ENCODE measurements at regions not wholly inside any gene's neighbourhood (a gene's known extent, or its start where the extent isn't known, plus 50 kb on each side); places are given as distances from the start of the nearest gene placed in this dataset.

- DNase-seq (ENCODE audit: low read depth): no peak
- H3K4me3 ChIP-seq (ENCODE audit: low read depth, low read length): no peak overlapping the region
- no peak for TF ChIP-seq CTCF (IDR thresholded peaks at IDR 0.05; ENCODE audit: low read depth, low read length, missing control alignments)
Measured at GRCh38 chr2:220129391-220129790, 502.0 kb downstream of the SLC4A3 start.

GRCh38 chr2:220134756-220135534 lies 507.5 kb downstream of the SLC4A3 start:
- H3K4me3 ChIP-seq (ENCODE audit: low read depth, low read length): no peak overlapping the region
- no peak for TF ChIP-seq CTCF (IDR thresholded peaks at IDR 0.05; ENCODE audit: low read depth, low read length, missing control alignments)
- DNase-seq (ENCODE audit: low read depth): no peak

GRCh38 chr2:220143336-220143735 lies 515.9 kb downstream of the SLC4A3 start:
- no peak for TF ChIP-seq CTCF (IDR thresholded peaks at IDR 0.05; ENCODE audit: low read depth, low read length, missing control alignments)
- H3K4me3 ChIP-seq (ENCODE audit: low read depth, low read length): no peak overlapping the region
- DNase-seq (ENCODE audit: low read depth): no peak

GRCh38 chr2:220144411-220144810 lies 517.0 kb downstream of the SLC4A3 start:
- DNase-seq (ENCODE audit: low read depth): no peak
- no peak for TF ChIP-seq CTCF (IDR thresholded peaks at IDR 0.05; ENCODE audit: low read depth, low read length, missing control alignments)
- no peak overlapping the region for H3K4me3 ChIP-seq (ENCODE audit: low read depth, low read length)

GRCh38 chr2:220147161-220148038 lies 520.0 kb downstream of the SLC4A3 start:
- H3K4me3 ChIP-seq (ENCODE audit: low read depth, low read length): no peak overlapping the region
- no peak for DNase-seq (ENCODE audit: low read depth)
- no peak for TF ChIP-seq CTCF (IDR thresholded peaks at IDR 0.05; ENCODE audit: low read depth, low read length, missing control alignments)

- DNase-seq (ENCODE audit: low read depth): no peak
- no peak for TF ChIP-seq CTCF (IDR thresholded peaks at IDR 0.05; ENCODE audit: low read depth, low read length, missing control alignments)
- no peak overlapping the region for H3K4me3 ChIP-seq (ENCODE audit: low read depth, low read length)
Measured at GRCh38 chr2:220148471-220149248, 521.2 kb downstream of the SLC4A3 start.
